Liver (tissue), 3 donors: ENCODE measurements at regions not wholly inside any gene's neighbourhood (a gene's known extent, or its start where the extent isn't known, plus 50 kb on each side); places are given as distances from the start of the nearest gene placed in this dataset.

Source experiments
- GABPA ChIP-seq, 2 donors: IDR thresholded peaks in 1 of 2; conservative IDR thresholded peaks in 1 of 2; 2 replicates each; pipeline ENCODE4 v1.6.1; 2016; ENCODE audit warnings: antibody characterized with exemption in 2 of 2, mild to moderate bottlenecking in 1 of 2, moderate library complexity in 1 of 2
- HNF4G ChIP-seq: IDR thresholded peaks from 2 replicates; pipeline ENCODE4 v1.6.1; 2016; ENCODE audit warnings: antibody characterized with exemption
- RAD21 ChIP-seq, 2 donors: IDR thresholded peaks; 2 replicates each; pipeline ENCODE4 v1.6.1; 2016; ENCODE audit warnings: antibody characterized with exemption in 2 of 2, mild to moderate bottlenecking in 2 of 2
- SP1 ChIP-seq: IDR thresholded peaks from 2 replicates; pipeline ENCODE4 v1.6.1; 2018; ENCODE audit warnings: antibody characterized with exemption, mild to moderate bottlenecking
- TAF1 ChIP-seq: conservative IDR thresholded peaks from 2 replicates; pipeline ENCODE4 v1.6.1; 2016; ENCODE audit warnings: antibody characterized with exemption, mild to moderate bottlenecking
- YY1 ChIP-seq: IDR thresholded peaks from 2 replicates; pipeline ENCODE4 v1.6.1; 2016; ENCODE audit warnings: antibody characterized with exemption, mild to moderate bottlenecking
- TF ChIP-seq, protein P1 (sequence below): fragments of 150-350 bp; IDR thresholded peaks from 2 replicates; pipeline ENCODE4 v1.5.1; 2017; ENCODE audit warnings: improper control_type of control experiment, low read depth, low read length; ENCODE audit not compliant: missing input control
- TF ChIP-seq, protein P2 (sequence below): IDR thresholded peaks from 2 replicates; pipeline ENCODE4 v1.6.1; 2016; ENCODE audit warnings: antibody characterized with exemption
- TF ChIP-seq, protein P3 (sequence below): IDR thresholded peaks from 2 replicates; pipeline ENCODE4 v1.6.1; 2016; ENCODE audit warnings: antibody characterized with exemption, mild to moderate bottlenecking
- TF ChIP-seq, protein P4 (sequence below): IDR thresholded peaks from 2 replicates; pipeline ENCODE4 v1.6.1; 2016; ENCODE audit warnings: antibody characterized with exemption
- TF ChIP-seq, protein P5 (sequence below): IDR thresholded peaks from 2 replicates; pipeline ENCODE4 v1.6.1; 2016; ENCODE audit warnings: antibody characterized with exemption
- donor health status: healthy.
- donor health status: healthy.

DNA sequence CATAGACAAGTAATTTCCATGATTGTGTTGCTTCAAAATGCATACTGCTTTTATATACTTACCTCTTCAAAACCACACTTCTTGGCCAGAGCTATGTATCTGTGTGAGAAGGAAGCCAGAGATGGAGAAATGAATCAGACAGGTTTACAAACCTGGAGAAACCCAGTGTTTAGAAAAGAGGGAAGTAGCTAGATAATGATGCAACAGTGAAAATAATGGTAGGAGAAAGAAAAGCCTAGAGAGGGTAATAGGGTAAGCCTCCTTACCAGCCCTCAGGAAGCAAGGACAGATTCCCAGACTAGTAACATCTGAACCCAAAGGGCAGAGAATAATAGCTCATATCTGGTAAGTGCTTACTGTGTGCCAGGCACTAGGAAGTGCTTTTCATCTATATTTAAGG is 250.3 kb upstream of the CDH11 start:
- TF ChIP-seq, protein P1, sequence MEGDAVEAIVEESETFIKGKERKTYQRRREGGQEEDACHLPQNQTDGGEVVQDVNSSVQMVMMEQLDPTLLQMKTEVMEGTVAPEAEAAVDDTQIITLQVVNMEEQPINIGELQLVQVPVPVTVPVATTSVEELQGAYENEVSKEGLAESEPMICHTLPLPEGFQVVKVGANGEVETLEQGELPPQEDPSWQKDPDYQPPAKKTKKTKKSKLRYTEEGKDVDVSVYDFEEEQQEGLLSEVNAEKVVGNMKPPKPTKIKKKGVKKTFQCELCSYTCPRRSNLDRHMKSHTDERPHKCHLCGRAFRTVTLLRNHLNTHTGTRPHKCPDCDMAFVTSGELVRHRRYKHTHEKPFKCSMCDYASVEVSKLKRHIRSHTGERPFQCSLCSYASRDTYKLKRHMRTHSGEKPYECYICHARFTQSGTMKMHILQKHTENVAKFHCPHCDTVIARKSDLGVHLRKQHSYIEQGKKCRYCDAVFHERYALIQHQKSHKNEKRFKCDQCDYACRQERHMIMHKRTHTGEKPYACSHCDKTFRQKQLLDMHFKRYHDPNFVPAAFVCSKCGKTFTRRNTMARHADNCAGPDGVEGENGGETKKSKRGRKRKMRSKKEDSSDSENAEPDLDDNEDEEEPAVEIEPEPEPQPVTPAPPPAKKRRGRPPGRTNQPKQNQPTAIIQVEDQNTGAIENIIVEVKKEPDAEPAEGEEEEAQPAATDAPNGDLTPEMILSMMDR = no peak
- TF ChIP-seq RAD21 (IDR thresholded peaks at IDR 0.05) (no peak), YY1 (no peak), HNF4G (no peak), SP1 (no peak), TAF1 (no peak), GABPA (IDR thresholded peaks at IDR 0.05 in 1 of 2, conservative IDR thresholded peaks at IDR 0.05 in 1 of 2) (no peak)
- TF ChIP-seq, protein P2, sequence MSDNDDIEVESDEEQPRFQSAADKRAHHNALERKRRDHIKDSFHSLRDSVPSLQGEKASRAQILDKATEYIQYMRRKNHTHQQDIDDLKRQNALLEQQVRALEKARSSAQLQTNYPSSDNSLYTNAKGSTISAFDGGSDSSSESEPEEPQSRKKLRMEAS = no peak
- TF ChIP-seq, protein P3, sequence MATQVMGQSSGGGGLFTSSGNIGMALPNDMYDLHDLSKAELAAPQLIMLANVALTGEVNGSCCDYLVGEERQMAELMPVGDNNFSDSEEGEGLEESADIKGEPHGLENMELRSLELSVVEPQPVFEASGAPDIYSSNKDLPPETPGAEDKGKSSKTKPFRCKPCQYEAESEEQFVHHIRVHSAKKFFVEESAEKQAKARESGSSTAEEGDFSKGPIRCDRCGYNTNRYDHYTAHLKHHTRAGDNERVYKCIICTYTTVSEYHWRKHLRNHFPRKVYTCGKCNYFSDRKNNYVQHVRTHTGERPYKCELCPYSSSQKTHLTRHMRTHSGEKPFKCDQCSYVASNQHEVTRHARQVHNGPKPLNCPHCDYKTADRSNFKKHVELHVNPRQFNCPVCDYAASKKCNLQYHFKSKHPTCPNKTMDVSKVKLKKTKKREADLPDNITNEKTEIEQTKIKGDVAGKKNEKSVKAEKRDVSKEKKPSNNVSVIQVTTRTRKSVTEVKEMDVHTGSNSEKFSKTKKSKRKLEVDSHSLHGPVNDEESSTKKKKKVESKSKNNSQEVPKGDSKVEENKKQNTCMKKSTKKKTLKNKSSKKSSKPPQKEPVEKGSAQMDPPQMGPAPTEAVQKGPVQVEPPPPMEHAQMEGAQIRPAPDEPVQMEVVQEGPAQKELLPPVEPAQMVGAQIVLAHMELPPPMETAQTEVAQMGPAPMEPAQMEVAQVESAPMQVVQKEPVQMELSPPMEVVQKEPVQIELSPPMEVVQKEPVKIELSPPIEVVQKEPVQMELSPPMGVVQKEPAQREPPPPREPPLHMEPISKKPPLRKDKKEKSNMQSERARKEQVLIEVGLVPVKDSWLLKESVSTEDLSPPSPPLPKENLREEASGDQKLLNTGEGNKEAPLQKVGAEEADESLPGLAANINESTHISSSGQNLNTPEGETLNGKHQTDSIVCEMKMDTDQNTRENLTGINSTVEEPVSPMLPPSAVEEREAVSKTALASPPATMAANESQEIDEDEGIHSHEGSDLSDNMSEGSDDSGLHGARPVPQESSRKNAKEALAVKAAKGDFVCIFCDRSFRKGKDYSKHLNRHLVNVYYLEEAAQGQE = no peak
- TF ChIP-seq, protein P4, sequence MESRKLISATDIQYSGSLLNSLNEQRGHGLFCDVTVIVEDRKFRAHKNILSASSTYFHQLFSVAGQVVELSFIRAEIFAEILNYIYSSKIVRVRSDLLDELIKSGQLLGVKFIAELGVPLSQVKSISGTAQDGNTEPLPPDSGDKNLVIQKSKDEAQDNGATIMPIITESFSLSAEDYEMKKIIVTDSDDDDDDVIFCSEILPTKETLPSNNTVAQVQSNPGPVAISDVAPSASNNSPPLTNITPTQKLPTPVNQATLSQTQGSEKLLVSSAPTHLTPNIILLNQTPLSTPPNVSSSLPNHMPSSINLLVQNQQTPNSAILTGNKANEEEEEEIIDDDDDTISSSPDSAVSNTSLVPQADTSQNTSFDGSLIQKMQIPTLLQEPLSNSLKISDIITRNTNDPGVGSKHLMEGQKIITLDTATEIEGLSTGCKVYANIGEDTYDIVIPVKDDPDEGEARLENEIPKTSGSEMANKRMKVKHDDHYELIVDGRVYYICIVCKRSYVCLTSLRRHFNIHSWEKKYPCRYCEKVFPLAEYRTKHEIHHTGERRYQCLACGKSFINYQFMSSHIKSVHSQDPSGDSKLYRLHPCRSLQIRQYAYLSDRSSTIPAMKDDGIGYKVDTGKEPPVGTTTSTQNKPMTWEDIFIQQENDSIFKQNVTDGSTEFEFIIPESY = no peak
- TF ChIP-seq, protein P5, sequence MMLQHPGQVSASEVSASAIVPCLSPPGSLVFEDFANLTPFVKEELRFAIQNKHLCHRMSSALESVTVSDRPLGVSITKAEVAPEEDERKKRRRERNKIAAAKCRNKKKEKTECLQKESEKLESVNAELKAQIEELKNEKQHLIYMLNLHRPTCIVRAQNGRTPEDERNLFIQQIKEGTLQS = no peak
